Activated naive CD8-positive, alpha-beta T cell treated with anti-CD3 and anti-CD28 coated beads, Interleukin-2, amount 10 ng/mL, durations not matched to agents 7 days and 5 days (primary cell): ENCODE measurements at regions not wholly inside any gene's neighbourhood (a gene's known extent, or its start where the extent isn't known, plus 50 kb on each side); places are given as distances from the start of the nearest gene placed in this dataset.

Source experiments
- ATAC-seq: fragments of 150-1000 bp; cut with Tn5 transposase; one replicate; pipeline ENCODE4 v1.10.0; 2021; ENCODE audit warnings: low read depth, moderate library complexity
- POLR2A ChIA-PET: fragments of 350-600 bp; sonication (Branson Sonifier 250); formaldehyde crosslinking; loops from one replicate; lab custom pipeline; 2021; ENCODE audit warnings: antibody characterized with exemption; lab: Charles Lee
- DNase-seq: peaks from one replicate; pipeline ENCODE4 v3.0.0; 2021
- H3K27ac Mint-ChIP-seq: one replicate; pipeline ENCODE4 v1.8.0; 2022; ENCODE audit warnings: mild to moderate bottlenecking, mixed read lengths
- H3K27me3 Mint-ChIP-seq: one replicate; pipeline ENCODE4 v1.8.0; 2022; ENCODE audit warnings: mild to moderate bottlenecking, moderate library complexity, mixed read lengths
- H3K36me3 Mint-ChIP-seq: one replicate; pipeline ENCODE4 v1.8.0; 2021; ENCODE audit warnings: mild to moderate bottlenecking, mixed read lengths
- H3K4me1 Mint-ChIP-seq: one replicate; pipeline ENCODE4 v1.8.0; 2021; ENCODE audit warnings: mixed read lengths
- H3K4me3 Mint-ChIP-seq: one replicate; pipeline ENCODE4 v1.8.0; 2022; ENCODE audit warnings: mild to moderate bottlenecking, moderate library complexity, mixed read lengths
- H3K9me3 Mint-ChIP-seq: one replicate; pipeline ENCODE4 v1.8.0; 2021; ENCODE audit warnings: mixed read lengths

DNA sequence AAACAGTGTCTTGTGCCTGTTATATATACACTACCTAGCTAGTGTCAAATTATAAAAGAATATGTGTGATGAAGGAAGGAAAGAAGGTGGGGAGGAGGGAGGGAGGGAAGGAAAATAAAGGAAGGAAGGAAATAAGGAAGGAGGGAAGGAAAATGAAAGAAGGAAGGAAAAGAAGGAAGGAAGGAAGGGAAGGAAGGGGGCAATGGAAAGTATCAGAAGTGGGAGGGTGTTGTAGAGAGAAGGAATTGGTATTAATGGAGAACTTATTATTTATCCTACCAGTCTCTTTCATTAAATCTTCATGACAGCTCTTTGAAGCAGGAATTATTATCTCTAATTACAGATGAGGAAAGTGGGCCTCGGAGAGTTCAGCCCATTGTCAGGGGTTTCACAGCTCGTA, 202.4 kb downstream of the SAMD5 start:
- Mint-ChIP-seq H3K36me3 (no peaks in the 10 kb centered on the region), H3K4me3 (no peak overlapping the region), H3K27me3 (no peaks in the 10 kb centered on the region), H3K9me3 (no peaks in the 10 kb centered on the region), H3K4me1 (no peaks in the 10 kb centered on the region), H3K27ac (no peak overlapping the region)
- no peak for DNase-seq
- ATAC-seq: no peak
- POLR2A ChIA-PET: no interaction called here

DNA sequence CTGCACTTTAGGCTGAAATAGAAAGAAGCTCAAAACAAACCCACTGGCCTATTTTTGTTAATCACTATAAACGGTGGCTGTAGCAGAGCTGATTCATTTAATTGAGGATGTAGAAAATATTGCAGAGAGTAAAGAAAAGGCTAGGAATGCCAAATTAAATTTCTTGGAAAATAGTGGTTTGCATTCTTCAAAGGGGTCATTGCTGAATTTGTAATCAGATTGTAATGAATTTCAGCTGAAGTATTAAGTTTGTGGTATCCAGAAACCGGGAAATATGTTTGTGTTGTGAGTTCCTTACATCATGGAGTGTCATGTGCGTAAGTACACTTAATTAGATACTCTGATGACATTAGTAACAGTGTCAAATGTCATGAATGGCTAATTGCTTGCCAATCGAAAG, 203.0 kb downstream of the SAMD5 start:
- H3K27me3 Mint-ChIP-seq: no peaks in the 10 kb centered on the region
- H3K4me1 Mint-ChIP-seq: no peaks in the 10 kb centered on the region
- no peak for DNase-seq
- H3K4me3 Mint-ChIP-seq: no peak overlapping the region
- ATAC-seq: no peak
- H3K27ac Mint-ChIP-seq: no peak overlapping the region
- POLR2A ChIA-PET: no interaction called here
- H3K9me3 Mint-ChIP-seq: no peaks in the 10 kb centered on the region
- H3K36me3 Mint-ChIP-seq: no peaks in the 10 kb centered on the region

DNA sequence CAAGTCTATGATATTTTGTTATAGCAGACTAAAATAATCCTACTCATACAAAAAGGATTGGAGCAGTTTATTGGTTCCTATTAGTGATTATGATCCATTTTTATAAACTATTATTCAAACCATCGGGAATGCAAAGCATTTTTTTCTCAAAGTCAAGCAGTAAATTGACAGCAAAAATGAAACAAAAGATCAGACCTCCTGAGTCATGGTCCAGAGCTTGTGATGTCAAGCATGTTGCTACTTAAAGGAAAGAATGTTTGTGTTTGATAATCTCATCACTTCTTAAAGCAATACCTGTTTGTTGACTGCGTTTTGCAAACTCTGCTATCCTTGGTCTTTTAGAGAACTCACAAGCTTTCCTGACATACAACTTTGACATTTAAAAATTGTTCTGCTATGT, 204.4 kb downstream of the SAMD5 start:
- ATAC-seq: no peak
- POLR2A ChIA-PET: no interaction called here
- Mint-ChIP-seq H3K9me3 (peaks cover 2% of the 10 kb centered on the region), H3K4me1 (no peaks in the 10 kb centered on the region), H3K27me3 (no peaks in the 10 kb centered on the region), H3K36me3 (no peaks in the 10 kb centered on the region), H3K4me3 (no peak overlapping the region), H3K27ac (no peak overlapping the region)
- no peak for DNase-seq

DNA sequence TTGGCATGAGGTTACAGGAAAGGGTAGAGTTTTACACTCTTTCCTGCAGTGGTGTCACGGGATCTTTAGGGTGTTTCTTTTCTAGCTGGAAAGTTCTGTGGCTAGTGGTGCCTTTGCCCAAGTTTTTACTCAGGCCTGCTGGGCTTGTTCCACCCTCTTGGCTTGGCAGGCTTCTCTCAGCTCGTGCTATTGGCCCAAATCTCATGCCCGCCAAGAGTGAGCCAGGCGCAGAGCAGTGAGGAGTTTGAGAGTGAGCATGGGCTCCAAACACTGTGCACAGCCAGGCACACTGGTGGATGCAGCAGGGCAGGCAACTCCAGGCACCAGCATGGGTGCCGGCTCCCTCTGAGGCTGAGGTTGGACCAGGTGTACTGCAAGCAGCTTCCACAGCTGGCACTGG, 206.5 kb downstream of the SAMD5 start:
- no peak overlapping the region for H3K27ac Mint-ChIP-seq
- no peaks in the 10 kb centered on the region for H3K36me3 Mint-ChIP-seq
- ATAC-seq (no peak), DNase-seq (no peak)
- peaks cover 2% of the 10 kb centered on the region for H3K9me3 Mint-ChIP-seq
- H3K4me1 Mint-ChIP-seq: no peaks in the 10 kb centered on the region
- H3K27me3 Mint-ChIP-seq: no peaks in the 10 kb centered on the region
- no peak overlapping the region for H3K4me3 Mint-ChIP-seq
- POLR2A ChIA-PET: no interaction called here

DNA sequence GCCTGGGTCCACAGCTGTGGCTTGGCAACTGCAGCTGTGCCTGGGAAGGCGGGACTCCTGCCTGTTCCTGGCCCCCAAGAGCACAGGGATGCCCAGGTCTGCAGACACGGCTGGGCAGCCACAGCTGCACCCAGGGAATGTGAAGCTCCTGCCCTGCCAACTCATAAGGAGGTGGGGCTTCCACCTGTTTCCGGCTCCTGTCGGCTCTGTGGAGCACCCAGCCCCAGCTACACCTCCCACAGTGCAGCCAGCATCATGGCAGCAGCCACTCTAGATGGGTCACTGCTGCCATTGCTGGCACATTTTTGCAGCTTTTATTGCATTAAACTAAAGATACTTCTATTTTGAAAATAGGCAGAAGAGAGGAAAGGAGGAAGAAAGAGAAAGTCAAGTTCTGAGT, 207.9 kb downstream of the SAMD5 start:
- ATAC-seq (no peak), DNase-seq (no peak)
- Mint-ChIP-seq H3K36me3 (no peaks in the 10 kb centered on the region), H3K4me3 (no peak overlapping the region), H3K4me1 (no peaks in the 10 kb centered on the region), H3K27ac (no peak overlapping the region), H3K27me3 (no peaks in the 10 kb centered on the region), H3K9me3 (peaks cover 2% of the 10 kb centered on the region)
- POLR2A ChIA-PET: no interaction called here

DNA sequence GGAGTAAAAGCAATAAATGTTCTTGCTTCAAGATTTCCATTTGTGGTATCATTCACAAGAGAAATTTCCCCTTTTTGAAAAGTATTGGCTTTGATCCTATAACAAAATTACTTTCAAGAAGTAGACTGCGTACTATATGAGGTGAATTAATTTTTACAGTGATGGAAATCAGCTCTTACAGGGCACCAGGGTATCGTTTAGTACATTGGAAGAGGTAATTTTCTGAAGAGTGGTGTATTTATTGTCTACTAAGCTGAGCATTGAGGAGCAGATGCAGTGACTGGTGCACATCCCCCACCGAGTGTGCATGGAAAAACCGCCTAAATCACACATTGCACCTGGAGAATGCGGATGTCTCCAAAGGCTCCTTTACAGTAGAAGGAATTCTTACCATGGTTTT, 209.5 kb downstream of the SAMD5 start:
- no peaks in the 10 kb centered on the region for H3K36me3 Mint-ChIP-seq
- no peak for DNase-seq
- no peak overlapping the region for H3K4me3 Mint-ChIP-seq
- POLR2A ChIA-PET: no interaction called here
- H3K27me3 Mint-ChIP-seq: no peaks in the 10 kb centered on the region
- peaks cover 2% of the 10 kb centered on the region for H3K9me3 Mint-ChIP-seq
- no peak overlapping the region for H3K27ac Mint-ChIP-seq
- no peak for ATAC-seq
- no peaks in the 10 kb centered on the region for H3K4me1 Mint-ChIP-seq

DNA sequence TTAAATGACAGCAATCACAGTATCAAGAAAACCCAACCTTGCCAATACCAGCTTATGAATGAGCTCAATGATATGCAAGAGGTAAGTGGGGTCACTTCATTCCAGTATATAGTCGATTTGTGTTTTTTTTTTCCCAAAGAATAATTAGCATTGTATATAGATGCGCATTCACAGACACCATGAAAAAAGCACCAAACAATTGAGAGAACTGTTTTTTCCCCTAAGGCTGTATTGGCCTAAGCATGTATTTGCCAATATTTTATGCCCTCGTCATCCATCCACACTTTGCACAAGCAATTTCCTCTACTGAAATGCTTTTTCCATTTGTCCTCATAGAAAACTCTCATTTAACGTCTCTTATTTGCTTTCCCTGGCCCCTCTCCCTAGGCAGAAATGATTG, 213.7 kb downstream of the SAMD5 start:
- H3K4me3 Mint-ChIP-seq: no peak overlapping the region
- no peaks in the 10 kb centered on the region for H3K36me3 Mint-ChIP-seq
- no peaks in the 10 kb centered on the region for H3K9me3 Mint-ChIP-seq
- no peaks in the 10 kb centered on the region for H3K4me1 Mint-ChIP-seq
- POLR2A ChIA-PET: no interaction called here
- ATAC-seq (no peak), DNase-seq (no peak)
- H3K27me3 Mint-ChIP-seq: no peaks in the 10 kb centered on the region
- H3K27ac Mint-ChIP-seq: no peak overlapping the region

DNA sequence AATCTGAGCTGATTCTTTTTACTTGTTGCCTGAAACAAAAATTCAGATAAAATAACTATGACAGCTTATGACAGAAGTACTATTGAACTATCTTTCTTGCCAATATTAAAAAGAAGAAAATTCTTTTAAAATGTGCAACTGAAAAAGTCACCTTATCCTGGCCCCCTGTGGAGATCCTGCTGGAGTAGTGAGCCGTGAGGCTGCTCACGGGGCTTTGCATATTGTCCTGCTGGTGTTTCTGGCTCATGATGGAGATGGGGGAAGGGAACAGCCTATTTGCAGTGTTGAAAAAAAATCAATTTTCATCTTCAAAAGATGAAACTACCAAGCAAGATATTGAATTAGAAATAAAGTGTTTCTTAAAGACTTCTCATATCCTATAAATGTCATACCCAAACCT, 216.0 kb downstream of the SAMD5 start:
- no peaks in the 10 kb centered on the region for H3K4me1 Mint-ChIP-seq
- no peak overlapping the region for H3K4me3 Mint-ChIP-seq
- H3K9me3 Mint-ChIP-seq: no peaks in the 10 kb centered on the region
- DNase-seq (no peak), ATAC-seq (no peak)
- H3K27ac Mint-ChIP-seq: no peak overlapping the region
- POLR2A ChIA-PET: interaction anchor here (0.7 kb wide), 1 partner anchor 693 kb away, joined by 3 read pairs; no protein-coding TSS in a partner anchor
- H3K27me3 Mint-ChIP-seq: no peaks in the 10 kb centered on the region
- H3K36me3 Mint-ChIP-seq: no peaks in the 10 kb centered on the region

DNA sequence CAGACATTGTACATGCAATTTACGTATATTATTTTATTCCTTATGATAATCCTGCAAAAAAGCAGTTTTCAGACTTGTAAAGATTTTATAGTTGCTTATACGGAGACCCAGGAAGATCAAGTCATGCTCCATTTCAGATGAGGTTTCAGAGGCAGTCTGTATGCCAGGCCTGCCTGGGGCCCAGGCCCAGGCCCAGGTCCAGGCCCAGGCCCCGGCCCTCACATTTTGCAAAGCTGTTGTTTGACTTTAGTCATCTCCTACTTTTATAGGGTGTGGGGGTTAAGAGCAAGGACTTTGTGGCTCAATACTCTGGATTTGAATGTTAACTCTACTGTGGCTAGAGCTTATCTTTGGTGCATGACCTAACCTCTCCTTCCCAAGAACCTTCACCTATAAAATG, 217.9 kb downstream of the SAMD5 start:
- POLR2A ChIA-PET: no interaction called here
- DNase-seq (no peak), ATAC-seq (no peak)
- H3K4me3 Mint-ChIP-seq: no peak overlapping the region
- no peak overlapping the region for H3K27ac Mint-ChIP-seq
- no peaks in the 10 kb centered on the region for H3K36me3 Mint-ChIP-seq
- no peaks in the 10 kb centered on the region for H3K27me3 Mint-ChIP-seq
- H3K4me1 Mint-ChIP-seq: no peaks in the 10 kb centered on the region
- H3K9me3 Mint-ChIP-seq: no peaks in the 10 kb centered on the region

DNA sequence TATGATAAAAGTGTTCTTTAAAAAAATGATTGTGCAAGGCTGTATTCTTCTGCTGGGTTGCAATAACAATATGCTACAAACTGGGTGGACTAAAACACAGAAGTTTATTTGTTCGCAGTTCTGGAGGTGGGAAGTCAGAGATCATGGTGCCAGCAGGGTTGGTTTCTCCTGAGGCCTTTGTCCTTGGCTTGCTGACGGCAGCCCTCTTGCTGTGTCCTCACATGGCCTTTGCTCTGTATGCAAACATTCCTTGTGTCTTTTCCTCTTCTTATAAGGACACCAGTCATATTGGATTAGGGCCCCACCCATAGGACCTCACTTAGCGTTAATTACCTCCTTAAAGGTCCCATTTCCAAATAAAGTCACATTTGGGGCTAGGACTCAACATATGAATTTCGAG, 220.4 kb downstream of the SAMD5 start:
- POLR2A ChIA-PET: no interaction called here
- H3K4me1 Mint-ChIP-seq: no peaks in the 10 kb centered on the region

DNA sequence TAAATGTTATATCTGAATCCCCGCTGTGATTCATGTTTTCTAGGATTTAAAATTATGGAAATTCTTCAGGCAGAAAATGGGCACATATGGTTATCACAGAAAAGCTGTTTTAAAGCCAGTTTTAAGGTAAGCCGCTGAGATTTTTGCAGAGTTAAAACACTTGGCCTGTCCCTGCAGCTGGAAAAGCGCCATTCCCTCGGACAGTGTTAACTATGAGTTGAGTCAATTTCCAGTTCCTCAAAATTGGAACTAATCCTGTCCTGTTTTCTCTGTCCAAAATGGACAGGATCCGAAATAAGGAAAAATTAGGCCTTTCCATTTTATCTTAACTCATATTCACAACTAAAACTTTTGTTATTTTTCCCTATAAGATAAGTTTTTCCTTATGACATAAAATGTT, 225.2 kb downstream of the SAMD5 start:
- ATAC-seq: no peak
- DNase-seq: no peak
- Mint-ChIP-seq H3K4me3 (no peak overlapping the region), H3K27ac (no peak overlapping the region), H3K36me3 (no peaks in the 10 kb centered on the region), H3K4me1 (no peaks in the 10 kb centered on the region), H3K27me3 (no peaks in the 10 kb centered on the region), H3K9me3 (no peaks in the 10 kb centered on the region)
- POLR2A ChIA-PET: no interaction called here

More for the DNA sequence above, 220.4 kb downstream of the SAMD5 start:
- Mint-ChIP-seq H3K36me3 (no peaks in the 10 kb centered on the region), H3K4me3 (no peak overlapping the region), H3K27me3 (no peaks in the 10 kb centered on the region), H3K9me3 (no peaks in the 10 kb centered on the region), H3K27ac (no peak overlapping the region)
- no peak for ATAC-seq
- no peak for DNase-seq

DNA sequence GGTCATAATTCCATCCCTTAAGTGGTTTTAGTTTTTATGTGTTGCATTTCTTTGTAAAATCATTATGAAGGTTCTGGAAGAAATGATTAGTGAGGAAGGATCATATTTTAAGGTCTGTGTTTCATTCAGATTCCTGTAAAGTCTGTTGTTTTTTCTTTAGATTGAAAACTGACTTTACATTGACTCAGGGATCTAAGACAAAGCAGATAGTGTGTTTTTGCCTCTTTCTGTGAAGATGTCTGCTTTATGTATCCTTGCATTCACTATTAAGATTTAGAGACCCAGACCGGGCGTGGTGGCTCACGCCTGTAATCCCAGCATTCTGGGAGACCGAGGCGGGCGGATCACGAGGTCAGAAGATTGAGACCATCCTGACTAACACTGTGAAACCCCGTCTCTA, 225.7 kb downstream of the SAMD5 start:
- Mint-ChIP-seq H3K27me3 (no peaks in the 10 kb centered on the region), H3K4me3 (no peak overlapping the region), H3K9me3 (no peaks in the 10 kb centered on the region), H3K4me1 (peaks cover 5% of the 10 kb centered on the region), H3K36me3 (no peaks in the 10 kb centered on the region), H3K27ac (no peak overlapping the region)
- ATAC-seq (no peak), DNase-seq (no peak)
- POLR2A ChIA-PET: no interaction called here

DNA sequence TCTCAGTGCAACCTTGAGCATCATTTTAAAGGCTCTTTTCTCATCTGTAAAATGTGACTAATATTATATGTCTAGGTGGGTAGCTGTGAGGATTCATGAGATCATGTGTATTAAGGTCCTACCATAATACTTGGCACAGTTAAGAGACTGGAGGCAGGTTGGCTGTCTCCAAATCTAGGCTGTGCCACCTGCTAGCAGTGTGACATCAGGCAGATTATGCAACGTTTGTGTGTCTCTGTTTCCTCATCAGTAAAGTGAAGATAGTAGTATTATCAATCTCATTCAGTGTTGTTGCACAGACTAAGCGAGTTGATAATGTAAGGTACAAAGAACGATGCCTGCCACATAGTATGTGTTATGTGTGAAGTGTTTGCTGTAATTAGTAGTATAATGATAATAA, 227.4 kb downstream of the SAMD5 start:
- H3K4me3 Mint-ChIP-seq: no peak overlapping the region
- no peaks in the 10 kb centered on the region for H3K9me3 Mint-ChIP-seq
- DNase-seq (no peak), ATAC-seq (no peak)
- no peaks in the 10 kb centered on the region for H3K36me3 Mint-ChIP-seq
- no peak overlapping the region for H3K27ac Mint-ChIP-seq
- H3K4me1 Mint-ChIP-seq: peaks cover 5% of the 10 kb centered on the region
- H3K27me3 Mint-ChIP-seq: no peaks in the 10 kb centered on the region
- POLR2A ChIA-PET: no interaction called here

DNA sequence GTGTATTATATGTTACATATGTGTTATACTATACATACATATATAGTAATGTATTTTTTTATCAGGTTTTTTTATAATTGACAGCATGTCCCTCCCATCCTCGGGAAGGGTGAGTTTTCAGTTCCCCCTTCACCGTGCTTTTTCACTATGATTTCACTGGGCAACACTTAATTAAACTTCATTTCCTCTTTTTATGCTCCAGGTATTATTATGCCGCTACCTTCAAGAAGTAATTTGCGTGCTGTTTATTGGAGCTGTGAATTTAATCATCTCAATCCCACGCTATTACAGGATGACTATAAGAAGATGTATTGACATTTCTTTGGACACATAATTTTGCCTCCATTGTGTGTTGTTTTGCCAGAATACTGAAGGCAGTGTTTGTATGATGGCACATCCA, 228.6 kb downstream of the SAMD5 start:
- H3K36me3 Mint-ChIP-seq: no peaks in the 10 kb centered on the region
- ATAC-seq (no peak), DNase-seq (no peak)
- peaks cover 5% of the 10 kb centered on the region for H3K4me1 Mint-ChIP-seq
- no peak overlapping the region for H3K4me3 Mint-ChIP-seq
- no peaks in the 10 kb centered on the region for H3K9me3 Mint-ChIP-seq
- POLR2A ChIA-PET: no interaction called here
- H3K27ac Mint-ChIP-seq: no peak overlapping the region
- H3K27me3 Mint-ChIP-seq: no peaks in the 10 kb centered on the region

DNA sequence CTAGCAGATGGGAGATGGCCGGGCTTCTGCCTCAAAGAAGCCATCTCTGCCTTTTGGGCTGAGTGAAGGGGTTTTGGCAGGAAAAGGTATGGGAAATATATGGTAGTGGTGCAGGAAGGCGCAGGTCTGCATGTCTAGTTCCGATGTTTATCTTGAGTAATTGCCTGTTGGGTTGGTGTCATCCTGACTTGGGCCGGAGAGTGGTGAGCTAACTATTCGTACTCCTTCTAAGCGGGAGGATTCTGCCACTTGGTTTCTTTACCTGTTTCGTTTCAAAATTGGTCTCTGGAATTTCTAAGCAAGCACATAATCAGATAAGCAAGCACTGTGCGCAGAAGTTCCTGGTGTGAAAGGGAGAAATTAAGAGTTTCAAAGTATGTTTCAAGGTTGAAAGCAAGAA, 229.6 kb downstream of the SAMD5 start:
- Mint-ChIP-seq H3K27ac (no peak overlapping the region), H3K27me3 (no peaks in the 10 kb centered on the region), H3K9me3 (no peaks in the 10 kb centered on the region), H3K4me1 (peaks cover 5% of the 10 kb centered on the region), H3K4me3 (no peak overlapping the region), H3K36me3 (no peaks in the 10 kb centered on the region)
- DNase-seq (no peak), ATAC-seq (no peak)
- POLR2A ChIA-PET: no interaction called here
